Spleen (tissue), 7 donors: ENCODE measurements at regions not wholly inside any gene's neighbourhood (a gene's known extent, or its start where the extent isn't known, plus 50 kb on each side); places are given as distances from the start of the nearest gene placed in this dataset.

Experiments
- CTCF ChIP-seq, 11 experiments: fragments of 200-600 bp in 7 of 11; fragments of 450-650 bp in 4 of 11; sonication (generic) in 4 of 11; IDR thresholded peaks in 8 of 11; conservative IDR thresholded peaks in 3 of 11; 1 replicate in 7 of 11; 2 replicates in 4 of 11; pipeline versions ENCODE4 v1.4.0 to v1.8.0; 2016 to 2021; ENCODE audit warnings: antibody characterized with exemption in 11 of 11, inconsistent platforms in 4 of 11, mild to moderate bottlenecking in 1 of 11
- POLR2A ChIP-seq, 3 donors: fragments of 450-650 bp; IDR thresholded peaks; one replicate each; pipeline ENCODE4 v1.5.1; 2017; ENCODE audit warnings: antibody characterized with exemption in 3 of 3, mild to moderate bottlenecking in 1 of 3
- POLR2AphosphoS5 ChIP-seq, 3 donors: sonication (generic); formaldehyde crosslinking; IDR thresholded peaks; one replicate each; pipeline ENCODE4 v1.5.1; 2017; ENCODE audit warnings: antibody characterized with exemption in 3 of 3
- donor health status: DM: no; HTN: no; CAD: no; lungs with moderate emphysema.
- donor health status: DM: no; HTN: no; CAD: no.
- donor health status: DM: no; HTN: no; CAD: no.

GRCh38 chr7:114108510-114108909, 189.7 kb upstream of the PPP1R3A start:
- TF ChIP-seq CTCF (IDR thresholded peaks at IDR 0.05 in 8 of 11, conservative IDR thresholded peaks at IDR 0.05 in 3 of 11), result no peak
- TF ChIP-seq POLR2A (IDR thresholded peaks at IDR 0.05), result no peak
- no peak for TF ChIP-seq POLR2AphosphoS5 (IDR thresholded peaks at IDR 0.05)
